ENCODE measurements at regions not wholly inside any gene's neighbourhood (a gene's known extent, or its start where the extent isn't known, plus 50 kb on each side); places are given as distances from the start of the nearest gene placed in this dataset.
A peak's percentile ranks its signal among the peaks of the same experiment; 100 is the strongest.

DNA sequence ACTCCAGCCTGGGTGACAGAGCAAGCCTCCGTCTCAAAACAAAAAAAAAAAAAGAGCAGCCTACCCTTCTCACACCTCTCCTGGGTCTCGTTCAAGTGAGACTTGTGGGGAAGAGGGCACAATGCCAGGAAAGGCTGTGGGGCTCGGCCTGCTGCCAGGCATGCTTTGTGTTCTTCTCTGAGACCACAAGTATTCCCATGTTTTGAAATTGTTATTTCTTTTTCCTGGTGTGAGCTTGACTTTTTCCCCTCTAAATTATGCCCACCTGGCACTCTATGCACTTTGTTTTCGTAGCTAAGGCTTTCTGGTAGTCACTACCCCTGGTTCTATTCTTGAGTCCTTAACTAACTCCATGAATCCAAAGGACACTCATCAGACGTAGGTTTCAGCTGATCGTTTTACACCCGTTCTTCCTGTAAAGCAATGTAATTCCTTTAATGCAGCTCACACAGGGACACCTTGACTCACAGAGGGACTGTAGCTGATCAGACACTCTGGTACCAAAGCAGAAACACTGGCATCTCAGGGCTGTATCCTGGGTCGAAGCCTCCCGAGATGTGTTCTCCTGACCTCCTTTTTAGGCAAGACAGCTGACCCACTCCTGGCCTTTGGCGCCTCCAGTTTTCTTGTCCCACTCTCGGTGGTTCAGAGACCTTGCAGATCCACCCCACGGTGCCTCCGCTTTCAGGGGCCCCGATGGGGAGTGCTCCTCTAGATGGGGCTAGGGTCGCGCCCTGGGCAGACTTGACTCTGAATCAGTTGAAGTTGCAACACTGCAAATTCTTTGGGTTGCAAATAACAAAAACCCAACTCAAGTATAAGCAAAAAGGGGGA is 193.3 kb upstream of the AGAP1 start:
- no peak overlapping the region for H3K4me3 Mint-ChIP-seq
- Histone ChIP-seq H3K4me1 (ENCODE audit: insufficient read depth) (no peaks in the 10 kb centered on the region), H3K36me3 (ENCODE audit: insufficient read depth) (no peaks in the 10 kb centered on the region), H4K20me1 (replicated peaks; ENCODE audit: insufficient read depth) (no peaks in the 10 kb centered on the region), H3K4me3 (no peak overlapping the region), H3K4me2 (no peak overlapping the region), H3F3A (replicated peaks; ENCODE audit: low read depth) (no peaks in the 10 kb centered on the region), H2AFZ (no peak overlapping the region), H3K27ac (ENCODE audit: low read depth) (no peak overlapping the region), H3K27me3 (ENCODE audit: insufficient read depth) (no peaks in the 10 kb centered on the region), H3K79me2 (replicated peaks; ENCODE audit: insufficient read depth) (no peaks in the 10 kb centered on the region), H3K9me2 (ENCODE audit: insufficient read depth) (no peaks in the 10 kb centered on the region)
- peaks cover 12% of the 10 kb centered on the region; the same call in 1 of the 3 replicates for H3K9me3 Mint-ChIP-seq
- TF ChIP-seq, protein P1, sequence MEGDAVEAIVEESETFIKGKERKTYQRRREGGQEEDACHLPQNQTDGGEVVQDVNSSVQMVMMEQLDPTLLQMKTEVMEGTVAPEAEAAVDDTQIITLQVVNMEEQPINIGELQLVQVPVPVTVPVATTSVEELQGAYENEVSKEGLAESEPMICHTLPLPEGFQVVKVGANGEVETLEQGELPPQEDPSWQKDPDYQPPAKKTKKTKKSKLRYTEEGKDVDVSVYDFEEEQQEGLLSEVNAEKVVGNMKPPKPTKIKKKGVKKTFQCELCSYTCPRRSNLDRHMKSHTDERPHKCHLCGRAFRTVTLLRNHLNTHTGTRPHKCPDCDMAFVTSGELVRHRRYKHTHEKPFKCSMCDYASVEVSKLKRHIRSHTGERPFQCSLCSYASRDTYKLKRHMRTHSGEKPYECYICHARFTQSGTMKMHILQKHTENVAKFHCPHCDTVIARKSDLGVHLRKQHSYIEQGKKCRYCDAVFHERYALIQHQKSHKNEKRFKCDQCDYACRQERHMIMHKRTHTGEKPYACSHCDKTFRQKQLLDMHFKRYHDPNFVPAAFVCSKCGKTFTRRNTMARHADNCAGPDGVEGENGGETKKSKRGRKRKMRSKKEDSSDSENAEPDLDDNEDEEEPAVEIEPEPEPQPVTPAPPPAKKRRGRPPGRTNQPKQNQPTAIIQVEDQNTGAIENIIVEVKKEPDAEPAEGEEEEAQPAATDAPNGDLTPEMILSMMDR (conservative IDR thresholded peaks at IDR 0.05; ENCODE audit: low read depth in 2 of 2), result peak in 1 of 2 experiments; percentile 20; a peak in 1 of 4 replicates
- TF ChIP-seq ZNF331 (CRISPR knock-in tag; IDR thresholded peaks at IDR 0.05; ENCODE audit: low read depth), result no peak
- H3K36me3 Mint-ChIP-seq (ENCODE audit: low read depth), result no peaks in the 10 kb centered on the region; the same call in 2 of the 3 replicates
- ATAC-seq, result no peak
- no peak overlapping the region for H3K27ac Mint-ChIP-seq
- no peak for DNase-seq (ENCODE audit: low spot score)
- H3K27me3 Mint-ChIP-seq (ENCODE audit: insufficient read depth, low read depth, poor library complexity), result peaks cover 8% of the 10 kb centered on the region
- peaks cover 7% of the 10 kb centered on the region for H3K4me1 Mint-ChIP-seq

DNA sequence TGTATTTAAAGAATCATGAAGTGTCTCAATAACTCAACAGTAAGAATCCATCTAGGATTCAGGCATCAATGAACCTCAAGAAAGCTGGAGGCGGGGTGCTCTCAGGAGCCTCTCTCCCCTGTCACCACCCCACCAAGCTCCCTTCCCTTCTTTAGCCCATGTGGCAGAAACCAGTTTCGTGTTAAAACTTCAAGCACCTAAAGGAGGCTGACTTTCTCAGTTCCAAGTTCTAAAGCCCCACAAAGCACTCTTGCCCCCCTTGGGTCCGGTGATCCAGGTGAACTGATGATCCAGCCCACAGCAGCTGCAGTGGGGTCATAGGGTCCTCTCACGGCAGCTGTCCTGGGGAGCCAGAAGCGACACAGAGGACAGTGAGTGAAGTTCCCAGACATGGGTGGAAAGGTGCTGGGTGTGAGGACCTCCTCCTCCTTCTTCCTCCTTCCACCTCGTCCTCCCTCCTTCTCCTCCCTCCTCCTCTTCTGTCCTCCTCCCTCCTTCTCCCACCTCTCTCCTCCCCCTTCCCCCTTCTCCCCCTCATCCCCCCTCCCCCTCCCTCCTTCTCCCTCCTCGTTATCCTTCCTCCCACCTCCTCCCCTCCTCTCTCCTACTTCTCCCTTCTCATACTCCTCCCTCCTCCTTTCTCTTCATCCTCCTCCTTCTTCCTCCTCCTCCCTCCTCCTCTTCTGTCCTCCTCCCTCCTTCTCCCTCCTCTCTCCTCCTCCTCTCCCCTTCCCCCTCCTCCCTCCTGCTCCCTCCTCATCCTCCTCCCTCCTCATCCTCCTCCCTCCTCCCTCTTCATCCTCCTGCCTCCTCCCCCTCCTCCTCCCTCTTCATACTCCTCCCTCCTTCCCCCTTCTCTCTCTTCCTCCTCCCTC is 192.4 kb upstream of the AGAP1 start:
- Histone ChIP-seq H3K79me2 (replicated peaks; ENCODE audit: insufficient read depth) (no peaks in the 10 kb centered on the region), H4K20me1 (replicated peaks; ENCODE audit: insufficient read depth) (no peaks in the 10 kb centered on the region), H2AFZ (no peak overlapping the region), H3K4me3 (no peak overlapping the region), H3F3A (replicated peaks; ENCODE audit: low read depth) (no peaks in the 10 kb centered on the region), H3K9me2 (ENCODE audit: insufficient read depth) (no peaks in the 10 kb centered on the region), H3K36me3 (ENCODE audit: insufficient read depth) (no peaks in the 10 kb centered on the region), H3K27ac (ENCODE audit: low read depth) (no peak overlapping the region), H3K4me1 (ENCODE audit: insufficient read depth) (no peaks in the 10 kb centered on the region), H3K4me2 (no peak overlapping the region), H3K27me3 (ENCODE audit: insufficient read depth) (no peaks in the 10 kb centered on the region)
- no peak for DNase-seq (ENCODE audit: low spot score)
- H3K4me3 Mint-ChIP-seq, result no peak overlapping the region
- peaks cover 8% of the 10 kb centered on the region for H3K27me3 Mint-ChIP-seq (ENCODE audit: insufficient read depth, low read depth, poor library complexity)
- H3K4me1 Mint-ChIP-seq, result peaks cover 7% of the 10 kb centered on the region
- ATAC-seq, result no peak
- no peaks in the 10 kb centered on the region; the same call in 2 of the 3 replicates for H3K36me3 Mint-ChIP-seq (ENCODE audit: low read depth)
- H3K27ac Mint-ChIP-seq, result no peak overlapping the region
- H3K9me3 Mint-ChIP-seq, result peaks cover 12% of the 10 kb centered on the region; the same call in 2 of the 3 replicates
- TF ChIP-seq POLR2AphosphoS5 (IDR thresholded peaks at IDR 0.05; ENCODE audit: low read depth), result no peak
- no peak for TF ChIP-seq STAT1 (IDR thresholded peaks at IDR 0.05; ENCODE audit: unreplicated experiment)
- TF ChIP-seq, protein P1 (conservative IDR thresholded peaks at IDR 0.05; ENCODE audit: low read depth in 2 of 2), result no peak
- no peak for TF ChIP-seq JUNB (IDR thresholded peaks at IDR 0.05; ENCODE audit: unreplicated experiment)
- no peak for TF ChIP-seq EZH2 (IDR thresholded peaks at IDR 0.05; ENCODE audit: low read depth, unreplicated experiment)
- TF ChIP-seq, protein P2, sequence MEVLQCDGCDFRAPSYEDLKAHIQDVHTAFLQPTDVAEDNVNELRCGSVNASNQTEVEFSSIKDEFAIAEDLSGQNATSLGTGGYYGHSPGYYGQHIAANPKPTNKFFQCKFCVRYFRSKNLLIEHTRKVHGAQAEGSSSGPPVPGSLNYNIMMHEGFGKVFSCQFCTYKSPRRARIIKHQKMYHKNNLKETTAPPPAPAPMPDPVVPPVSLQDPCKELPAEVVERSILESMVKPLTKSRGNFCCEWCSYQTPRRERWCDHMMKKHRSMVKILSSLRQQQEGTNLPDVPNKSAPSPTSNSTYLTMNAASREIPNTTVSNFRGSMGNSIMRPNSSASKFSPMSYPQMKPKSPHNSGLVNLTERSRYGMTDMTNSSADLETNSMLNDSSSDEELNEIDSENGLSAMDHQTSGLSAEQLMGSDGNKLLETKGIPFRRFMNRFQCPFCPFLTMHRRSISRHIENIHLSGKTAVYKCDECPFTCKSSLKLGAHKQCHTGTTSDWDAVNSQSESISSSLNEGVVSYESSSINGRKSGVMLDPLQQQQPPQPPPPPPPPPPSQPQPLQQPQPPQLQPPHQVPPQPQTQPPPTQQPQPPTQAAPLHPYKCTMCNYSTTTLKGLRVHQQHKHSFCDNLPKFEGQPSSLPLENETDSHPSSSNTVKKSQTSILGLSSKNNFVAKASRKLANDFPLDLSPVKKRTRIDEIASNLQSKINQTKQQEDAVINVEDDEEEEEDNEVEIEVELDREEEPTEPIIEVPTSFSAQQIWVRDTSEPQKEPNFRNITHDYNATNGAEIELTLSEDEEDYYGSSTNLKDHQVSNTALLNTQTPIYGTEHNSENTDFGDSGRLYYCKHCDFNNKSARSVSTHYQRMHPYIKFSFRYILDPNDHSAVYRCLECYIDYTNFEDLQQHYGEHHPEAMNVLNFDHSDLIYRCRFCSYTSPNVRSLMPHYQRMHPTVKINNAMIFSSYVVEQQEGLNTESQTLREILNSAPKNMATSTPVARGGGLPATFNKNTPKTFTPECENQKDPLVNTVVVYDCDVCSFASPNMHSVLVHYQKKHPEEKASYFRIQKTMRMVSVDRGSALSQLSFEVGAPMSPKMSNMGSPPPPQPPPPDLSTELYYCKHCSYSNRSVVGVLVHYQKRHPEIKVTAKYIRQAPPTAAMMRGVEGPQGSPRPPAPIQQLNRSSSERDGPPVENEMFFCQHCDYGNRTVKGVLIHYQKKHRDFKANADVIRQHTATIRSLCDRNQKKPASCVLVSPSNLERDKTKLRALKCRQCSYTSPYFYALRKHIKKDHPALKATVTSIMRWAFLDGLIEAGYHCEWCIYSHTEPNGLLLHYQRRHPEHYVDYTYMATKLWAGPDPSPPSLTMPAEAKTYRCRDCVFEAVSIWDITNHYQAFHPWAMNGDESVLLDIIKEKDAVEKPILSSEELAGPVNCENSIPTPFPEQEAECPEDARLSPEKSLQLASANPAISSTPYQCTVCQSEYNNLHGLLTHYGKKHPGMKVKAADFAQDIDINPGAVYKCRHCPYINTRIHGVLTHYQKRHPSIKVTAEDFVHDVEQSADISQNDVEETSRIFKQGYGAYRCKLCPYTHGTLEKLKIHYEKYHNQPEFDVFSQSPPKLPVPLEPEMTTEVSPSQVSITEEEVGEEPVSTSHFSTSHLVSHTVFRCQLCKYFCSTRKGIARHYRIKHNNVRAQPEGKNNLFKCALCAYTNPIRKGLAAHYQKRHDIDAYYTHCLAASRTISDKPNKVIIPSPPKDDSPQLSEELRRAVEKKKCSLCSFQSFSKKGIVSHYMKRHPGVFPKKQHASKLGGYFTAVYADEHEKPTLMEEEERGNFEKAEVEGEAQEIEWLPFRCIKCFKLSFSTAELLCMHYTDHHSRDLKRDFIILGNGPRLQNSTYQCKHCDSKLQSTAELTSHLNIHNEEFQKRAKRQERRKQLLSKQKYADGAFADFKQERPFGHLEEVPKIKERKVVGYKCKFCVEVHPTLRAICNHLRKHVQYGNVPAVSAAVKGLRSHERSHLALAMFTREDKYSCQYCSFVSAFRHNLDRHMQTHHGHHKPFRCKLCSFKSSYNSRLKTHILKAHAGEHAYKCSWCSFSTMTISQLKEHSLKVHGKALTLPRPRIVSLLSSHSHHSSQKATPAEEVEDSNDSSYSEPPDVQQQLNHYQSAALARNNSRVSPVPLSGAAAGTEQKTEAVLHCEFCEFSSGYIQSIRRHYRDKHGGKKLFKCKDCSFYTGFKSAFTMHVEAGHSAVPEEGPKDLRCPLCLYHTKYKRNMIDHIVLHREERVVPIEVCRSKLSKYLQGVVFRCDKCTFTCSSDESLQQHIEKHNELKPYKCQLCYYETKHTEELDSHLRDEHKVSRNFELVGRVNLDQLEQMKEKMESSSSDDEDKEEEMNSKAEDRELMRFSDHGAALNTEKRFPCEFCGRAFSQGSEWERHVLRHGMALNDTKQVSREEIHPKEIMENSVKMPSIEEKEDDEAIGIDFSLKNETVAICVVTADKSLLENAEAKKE (CRISPR knock-in tag; IDR thresholded peaks at IDR 0.05), result no peak
- no peak for TF ChIP-seq ZNF331 (CRISPR knock-in tag; IDR thresholded peaks at IDR 0.05; ENCODE audit: low read depth)
- no peak for TF ChIP-seq NANOG (IDR thresholded peaks at IDR 0.05; ENCODE audit: borderline replicate concordance)

All from GM23338 (cell line).